Medulla oblongata (tissue), 1 donor: ENCODE measurements at regions not wholly inside any gene's neighbourhood (a gene's known extent, or its start where the extent isn't known, plus 50 kb on each side); places are given as distances from the start of the nearest gene placed in this dataset.
"Not testable (repeated sequence)": the region's sequence is repeated elsewhere in the genome, so short reads cannot be mapped to it uniquely, and the experiment has no call there.

Experiments used
- DNase-seq: peaks from one replicate; pipeline ENCODE4 v3.0.0-alpha.2; 2015; ENCODE audit errors: extremely low spot score

DNA sequence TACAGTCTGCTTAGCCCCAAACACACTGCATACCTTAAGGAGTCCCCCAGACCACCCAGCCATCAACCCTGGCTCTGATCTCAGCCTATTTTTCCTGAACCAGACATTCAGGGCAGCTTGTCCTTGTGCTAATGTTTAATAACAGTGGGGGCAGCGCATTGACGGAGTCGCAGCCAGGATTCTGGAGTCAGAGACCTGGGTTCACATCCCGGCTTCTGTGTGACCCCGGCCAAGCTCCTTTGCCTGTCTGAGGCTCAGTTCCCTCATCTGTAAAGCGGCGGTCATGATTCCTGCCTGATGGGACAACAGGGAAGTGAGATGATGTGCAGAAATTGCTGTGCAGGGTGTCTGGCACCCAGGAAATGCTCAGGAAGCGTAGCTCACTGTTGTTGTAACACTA is 63.1 kb downstream of the MATN1 start:
- DNase-seq = no peak

DNA sequence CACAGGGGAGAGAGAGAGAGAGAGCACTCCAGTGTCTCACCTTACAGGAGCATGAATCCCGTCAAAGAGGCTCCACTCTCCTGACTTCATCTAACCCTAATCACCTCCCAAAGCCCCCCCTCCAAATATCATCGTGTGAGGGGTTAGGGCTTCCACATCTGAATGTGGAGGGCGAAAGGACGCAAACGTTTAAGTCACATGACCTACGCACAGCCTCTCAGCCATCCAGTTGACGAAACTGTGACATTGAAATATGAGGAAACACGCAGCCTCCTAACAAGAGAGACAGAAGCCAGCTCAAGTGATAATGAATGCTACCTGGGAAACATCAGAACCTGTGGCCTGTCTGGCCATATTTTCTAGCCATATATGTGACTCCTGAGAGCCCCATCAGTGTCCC is 63.7 kb downstream of the MATN1 start:
- no peak for DNase-seq

DNA sequence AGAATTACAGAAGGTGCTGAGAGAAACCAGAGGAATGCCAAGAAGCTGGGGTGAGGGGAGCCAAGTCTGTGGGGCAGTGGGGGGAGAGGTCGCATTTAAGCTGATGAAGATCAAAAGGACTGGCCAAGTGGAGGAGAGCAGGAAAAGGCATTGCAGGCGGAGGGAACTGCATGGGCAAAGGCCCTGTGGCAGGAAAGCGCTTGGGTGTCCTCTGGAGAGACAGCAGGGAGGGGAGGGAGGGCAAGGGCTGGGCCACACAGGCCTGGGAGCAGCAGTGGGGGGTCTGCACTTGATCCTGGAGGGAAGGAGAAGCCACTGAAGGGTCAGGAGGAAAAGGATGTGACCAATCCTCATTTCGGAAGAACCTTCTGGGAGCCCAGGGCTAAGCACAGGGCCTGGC is 65.0 kb downstream of the MATN1 start:
- DNase-seq = not testable (repeated sequence)

DNA sequence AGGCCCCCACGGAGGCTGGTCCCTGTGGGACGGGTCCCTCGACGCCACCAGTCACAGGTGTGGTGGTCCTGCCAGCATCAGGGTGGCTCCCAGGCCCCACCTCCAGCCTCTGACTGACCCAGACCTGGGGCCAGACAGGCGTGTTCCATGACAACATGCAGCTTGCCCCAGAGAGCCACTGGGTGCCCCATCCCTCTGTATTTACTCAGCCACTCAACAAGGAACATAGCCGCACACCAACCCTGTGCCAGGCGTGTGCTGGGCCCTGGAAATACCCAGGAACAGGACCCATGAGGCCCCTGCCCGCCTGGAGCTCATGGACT is 65.4 kb downstream of the MATN1 start:
- no peak for DNase-seq

DNA sequence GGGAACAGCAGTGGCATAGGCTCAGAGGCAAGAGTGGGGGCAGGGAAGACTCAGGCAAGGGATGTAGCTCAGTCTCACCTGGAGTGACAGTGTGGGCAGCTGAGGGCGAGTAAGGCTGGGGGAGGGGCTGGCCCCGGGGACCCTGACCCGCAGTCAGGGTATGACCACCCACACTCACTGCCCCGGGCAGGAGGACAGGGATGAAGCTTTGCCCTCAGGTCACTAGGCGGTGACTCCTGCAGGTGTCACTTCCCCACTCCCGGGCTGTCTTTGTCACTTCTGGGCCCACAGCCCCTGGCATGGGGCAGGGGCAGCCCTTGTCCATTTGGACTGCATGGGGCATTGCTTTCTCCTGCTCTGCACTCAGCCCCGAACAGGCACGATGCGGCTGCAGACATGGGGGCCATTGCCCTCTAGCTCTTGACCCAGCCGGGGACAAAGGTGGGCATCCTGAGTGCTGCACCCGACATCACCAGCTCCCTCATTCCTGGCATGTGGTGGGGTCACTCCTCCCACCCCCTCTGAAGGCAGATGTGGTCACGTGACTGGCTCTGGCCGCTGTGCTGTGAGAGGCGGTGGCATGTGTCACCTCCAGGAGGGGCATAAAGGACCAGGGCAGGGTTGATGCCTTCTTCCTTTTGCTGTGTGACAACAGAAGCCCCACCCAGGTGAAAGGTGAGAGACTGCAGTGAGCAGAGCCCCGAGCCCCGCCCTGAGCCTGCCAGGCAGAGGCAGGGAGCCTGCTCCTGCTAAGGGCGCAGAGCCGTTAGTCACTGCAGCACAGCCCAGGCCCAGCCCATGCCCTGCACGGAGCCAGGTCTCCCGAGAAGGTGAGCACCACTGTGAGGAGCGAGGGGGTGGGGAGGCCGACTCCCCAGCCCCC is 66.0 kb downstream of the MATN1 start:
- no peak for DNase-seq

DNA sequence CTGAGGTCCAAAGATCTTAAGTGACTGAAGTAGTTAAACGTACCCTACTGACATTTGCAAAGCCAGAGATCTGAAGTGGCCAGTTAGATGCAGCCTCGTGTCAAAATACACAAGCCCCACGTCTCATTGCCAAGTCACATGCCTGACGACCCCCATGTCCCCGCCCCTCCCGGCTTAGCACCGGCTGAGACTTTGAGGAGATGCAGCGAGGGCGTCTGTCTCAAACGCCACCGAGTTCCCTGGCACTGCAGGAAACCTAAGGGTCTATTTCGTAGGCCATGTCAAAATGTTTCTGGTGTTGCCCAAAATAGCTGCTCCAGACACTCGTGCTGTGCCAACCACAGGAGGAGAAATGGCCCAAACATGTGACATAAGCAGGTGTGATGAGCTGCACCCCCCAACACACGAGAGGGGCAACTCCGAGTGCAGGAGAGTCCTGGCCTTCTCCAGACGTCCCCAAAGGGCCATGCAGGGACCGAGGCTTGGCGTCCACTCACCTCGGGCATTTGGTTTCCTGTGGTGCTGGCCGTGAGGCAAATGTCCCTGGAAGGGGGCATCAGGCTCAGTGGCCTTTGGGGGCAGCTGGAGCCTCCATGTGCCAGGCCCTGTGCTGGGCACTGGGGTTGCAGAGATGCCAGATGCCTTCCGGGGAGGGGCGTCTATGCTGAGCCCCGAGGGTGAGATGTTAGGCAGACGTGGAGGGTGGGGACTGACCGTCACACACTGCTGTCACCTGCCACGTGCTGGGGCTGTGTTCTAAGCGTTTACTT is 67.0 kb downstream of the MATN1 start:
- DNase-seq = no peak

DNA sequence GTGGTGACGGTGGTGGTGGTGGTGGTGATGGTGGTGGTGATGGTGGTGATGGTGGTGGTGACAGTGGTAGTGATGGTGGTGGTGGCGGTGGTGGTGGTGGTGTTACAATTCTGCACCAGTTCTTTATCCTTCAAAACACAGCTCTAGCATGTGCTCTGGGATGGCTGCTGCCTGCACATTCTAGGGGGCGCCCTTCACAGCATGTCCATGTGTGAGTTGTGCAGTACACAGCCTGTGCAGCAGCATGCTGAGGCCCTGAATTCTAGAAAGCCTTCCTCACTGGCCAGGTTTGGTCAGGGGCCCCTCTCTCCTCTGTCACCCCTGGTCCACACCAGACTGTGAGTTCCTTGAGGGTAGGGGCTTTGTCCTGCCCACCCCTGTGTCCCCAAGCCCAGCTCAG is 67.7 kb downstream of the MATN1 start:
- no peak for DNase-seq

DNA sequence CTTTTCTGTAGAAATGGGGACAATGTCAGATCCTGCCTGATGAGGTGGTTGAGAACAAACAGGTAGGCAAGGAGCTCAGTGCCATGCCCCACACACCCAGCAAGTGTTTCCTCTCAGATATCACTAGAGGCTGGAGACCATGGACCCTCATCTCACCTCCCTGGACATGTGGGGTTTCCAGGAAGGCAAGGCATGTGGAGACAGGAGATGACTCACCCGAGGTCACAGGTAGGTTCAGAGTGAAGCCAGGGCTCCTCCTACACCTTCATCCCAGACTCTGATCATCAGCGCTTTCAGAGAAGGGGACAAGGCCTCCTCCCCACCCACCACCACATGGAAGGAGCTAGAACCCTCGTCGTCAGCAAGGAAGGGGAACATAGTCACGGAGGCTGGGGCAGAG is 69.2 kb downstream of the MATN1 start:
- no peak for DNase-seq

DNA sequence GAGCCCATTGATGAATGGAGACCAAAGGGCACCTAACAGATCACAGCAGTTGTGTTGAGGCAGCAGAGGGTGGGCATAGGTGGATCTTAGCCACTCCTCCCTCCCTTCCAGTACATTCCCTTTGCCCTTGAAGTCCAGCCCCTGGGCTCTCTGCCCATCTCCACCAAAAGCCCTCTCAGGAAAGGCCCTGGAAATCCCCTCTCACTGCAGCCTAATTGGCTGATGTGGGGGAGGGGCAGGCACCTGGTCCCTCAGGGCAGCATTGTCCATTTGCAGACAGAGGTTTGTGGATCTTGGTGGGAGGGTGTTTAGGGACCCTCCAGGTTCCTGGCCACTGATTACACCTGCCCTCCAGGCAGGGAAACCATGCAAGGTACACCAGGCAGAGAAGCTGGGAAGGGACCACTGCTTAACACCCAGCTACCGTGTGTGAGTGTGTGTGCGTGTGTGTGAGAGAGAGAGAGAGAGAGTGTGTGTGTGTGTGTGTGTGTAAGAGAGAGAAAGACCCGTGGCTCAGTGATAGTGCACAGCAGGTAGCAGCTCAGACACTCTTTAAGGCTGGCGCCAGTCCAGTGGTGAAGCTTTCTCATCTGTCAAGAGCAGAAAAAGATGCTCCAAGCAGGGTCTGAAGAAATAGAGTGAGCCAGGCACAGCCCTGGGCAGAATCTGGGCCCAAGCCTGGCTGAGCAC is 71.1 kb downstream of the MATN1 start:
- no peak for DNase-seq

DNA sequence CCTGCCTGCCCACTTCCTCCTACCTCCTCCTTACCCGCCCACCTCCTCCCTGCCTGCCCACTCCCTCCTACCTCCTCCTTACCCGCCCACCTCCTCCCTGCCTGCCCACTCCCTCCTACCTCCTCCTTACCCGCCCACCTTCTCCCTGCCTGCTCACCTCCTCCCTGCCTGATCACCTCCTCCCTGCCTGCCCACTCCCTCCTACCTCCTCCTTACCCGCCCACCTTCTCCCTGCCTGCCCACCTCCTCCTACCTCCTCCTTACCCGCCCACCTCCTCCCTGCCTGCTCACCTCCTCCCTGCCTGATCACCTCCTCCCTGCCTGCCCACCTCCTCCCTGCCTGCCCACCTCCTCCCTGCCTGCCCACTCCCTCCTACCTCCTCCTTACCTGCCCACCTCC is 72.0 kb downstream of the MATN1 start:
- not testable (repeated sequence) for DNase-seq

DNA sequence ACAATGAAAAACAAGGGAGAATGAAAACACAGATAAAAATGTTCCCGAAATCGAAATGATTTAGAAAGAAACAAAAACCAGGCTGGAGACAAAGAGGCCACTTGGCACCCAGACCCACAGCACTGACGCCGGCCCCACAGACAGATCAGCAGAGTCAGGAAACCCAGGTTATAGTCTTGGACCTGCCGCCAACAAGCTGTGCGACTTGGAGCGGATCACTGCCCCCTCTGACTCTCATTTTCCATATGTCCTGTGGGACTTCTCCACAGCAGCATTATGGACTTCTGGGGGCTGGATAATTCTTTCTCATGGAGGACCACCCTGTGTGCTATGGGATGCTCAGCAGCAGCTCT is 72.4 kb downstream of the MATN1 start:
- no peak for DNase-seq

DNA sequence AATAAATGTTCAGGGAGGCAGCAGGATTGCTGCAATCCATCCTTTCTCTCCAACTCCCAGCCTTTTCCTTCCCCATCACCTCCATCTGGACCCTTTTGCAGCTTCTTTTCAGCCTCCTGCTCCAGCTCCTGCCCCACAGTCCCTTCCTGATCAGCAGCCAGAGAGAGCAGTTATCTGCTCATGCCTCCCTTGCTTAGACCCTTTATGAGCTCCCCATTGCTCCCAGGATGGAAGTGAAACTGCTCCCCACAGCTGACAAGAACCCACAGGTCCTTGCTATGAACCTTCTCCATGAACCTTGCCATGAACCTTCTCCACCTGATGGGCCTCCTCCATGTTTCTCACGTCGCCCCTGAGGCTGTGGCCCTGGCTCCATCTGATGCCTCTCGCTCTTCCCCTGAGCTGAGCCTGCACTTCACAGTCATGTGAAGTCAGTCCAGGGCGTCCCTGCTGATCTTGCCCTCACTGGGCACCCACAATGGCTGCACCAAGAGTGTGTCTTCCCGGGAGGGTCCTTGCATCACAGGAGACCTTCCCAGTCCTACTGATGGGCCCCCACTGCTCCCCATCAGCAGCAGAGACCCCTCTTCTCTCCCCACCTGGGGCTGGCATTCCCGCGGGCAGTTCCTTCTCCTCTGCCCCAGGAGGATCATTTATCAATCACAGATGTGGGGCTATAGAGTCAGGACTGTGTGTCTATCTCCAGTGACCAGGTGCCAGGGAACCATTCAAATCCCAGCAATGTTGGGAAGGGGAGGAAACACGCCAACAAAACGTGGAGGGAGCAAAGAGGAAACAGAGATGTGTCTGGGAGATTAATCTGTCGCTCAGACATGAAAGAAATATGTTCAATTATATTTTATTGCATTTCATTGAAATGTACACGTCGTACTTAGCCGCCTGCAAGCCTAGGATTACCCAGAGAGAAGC is 73.1 kb downstream of the MATN1 start:
- DNase-seq = no peak

DNA sequence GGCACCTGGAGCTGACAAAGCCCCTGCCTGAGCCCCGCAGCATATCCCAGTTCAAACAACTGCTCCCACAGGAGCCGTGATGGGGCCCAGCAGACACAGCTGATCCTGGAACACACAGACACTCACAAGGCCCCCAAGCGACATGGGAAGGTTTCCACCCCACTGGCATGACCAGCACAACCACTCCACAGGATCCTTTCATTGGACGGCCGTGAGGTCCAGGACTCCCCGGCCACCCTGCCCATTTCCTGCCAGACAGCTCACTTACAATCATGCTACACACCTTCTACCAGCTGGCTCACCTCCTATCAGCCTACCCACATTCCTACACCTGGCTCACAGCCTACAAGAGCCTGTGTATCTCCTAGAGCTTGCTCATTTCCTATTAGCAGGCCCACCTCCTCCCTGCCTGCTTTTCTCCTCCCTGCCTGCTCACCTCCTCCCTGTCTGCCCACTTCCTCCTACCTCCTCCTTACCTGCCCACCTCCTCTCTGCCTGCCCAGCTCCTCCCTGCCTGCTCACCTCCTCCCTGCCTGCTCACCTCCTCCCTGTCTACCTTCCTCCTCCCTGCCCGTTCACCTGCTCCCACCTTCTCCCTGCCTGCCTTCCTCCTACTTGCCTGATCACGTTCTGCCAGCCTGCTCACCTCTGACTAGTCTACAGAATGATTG is 73.9 kb downstream of the MATN1 start:
- DNase-seq = no peak

DNA sequence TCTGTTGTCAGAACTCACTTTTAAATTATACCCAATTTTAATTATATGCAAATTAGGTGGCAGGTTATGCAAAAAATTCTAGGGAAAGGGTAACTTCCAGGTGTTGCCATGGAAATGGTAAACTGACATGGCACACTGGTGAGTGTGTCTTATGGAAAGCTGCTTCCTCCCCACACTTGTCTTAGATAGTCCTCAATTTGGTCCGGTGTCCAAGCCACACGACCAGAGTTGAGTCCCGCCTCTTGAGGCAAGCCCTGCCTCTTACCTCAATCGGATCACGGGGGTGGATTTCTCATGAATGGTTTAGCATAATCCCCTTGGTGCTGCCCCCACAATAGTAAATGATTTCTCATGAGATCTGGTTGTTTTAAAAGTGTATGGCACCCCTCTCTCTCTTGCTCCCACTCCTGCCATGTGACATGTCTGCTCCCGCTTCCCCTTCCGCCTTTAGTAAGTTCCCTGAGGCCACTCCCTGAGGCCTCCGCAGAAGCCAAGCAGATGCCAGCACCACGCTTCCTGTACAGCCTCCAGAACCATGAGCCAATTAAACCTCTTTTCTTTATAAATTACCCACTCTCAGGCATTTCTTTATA is 74.9 kb downstream of the MATN1 start:
- DNase-seq = no peak

DNA sequence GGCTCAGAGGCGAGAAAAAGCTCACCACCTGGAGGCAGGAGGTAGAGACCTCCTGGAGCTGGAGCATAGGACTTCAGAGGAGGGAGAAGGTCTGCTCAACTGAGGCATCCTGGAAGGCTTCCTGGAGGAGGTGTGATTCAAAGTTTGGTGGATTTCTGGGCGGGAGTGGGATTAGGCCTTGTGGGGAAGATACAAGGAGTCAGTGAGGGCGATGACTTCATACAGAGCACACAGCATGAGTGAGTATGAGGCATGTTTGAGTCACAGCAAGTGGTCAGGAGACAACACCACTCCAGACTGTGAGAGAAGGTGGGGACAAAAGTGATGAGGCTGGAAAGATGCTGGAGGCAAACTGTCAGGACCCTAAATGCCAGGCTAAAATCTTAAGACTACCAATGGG is 77.6 kb downstream of the MATN1 start:
- DNase-seq = no peak

DNA sequence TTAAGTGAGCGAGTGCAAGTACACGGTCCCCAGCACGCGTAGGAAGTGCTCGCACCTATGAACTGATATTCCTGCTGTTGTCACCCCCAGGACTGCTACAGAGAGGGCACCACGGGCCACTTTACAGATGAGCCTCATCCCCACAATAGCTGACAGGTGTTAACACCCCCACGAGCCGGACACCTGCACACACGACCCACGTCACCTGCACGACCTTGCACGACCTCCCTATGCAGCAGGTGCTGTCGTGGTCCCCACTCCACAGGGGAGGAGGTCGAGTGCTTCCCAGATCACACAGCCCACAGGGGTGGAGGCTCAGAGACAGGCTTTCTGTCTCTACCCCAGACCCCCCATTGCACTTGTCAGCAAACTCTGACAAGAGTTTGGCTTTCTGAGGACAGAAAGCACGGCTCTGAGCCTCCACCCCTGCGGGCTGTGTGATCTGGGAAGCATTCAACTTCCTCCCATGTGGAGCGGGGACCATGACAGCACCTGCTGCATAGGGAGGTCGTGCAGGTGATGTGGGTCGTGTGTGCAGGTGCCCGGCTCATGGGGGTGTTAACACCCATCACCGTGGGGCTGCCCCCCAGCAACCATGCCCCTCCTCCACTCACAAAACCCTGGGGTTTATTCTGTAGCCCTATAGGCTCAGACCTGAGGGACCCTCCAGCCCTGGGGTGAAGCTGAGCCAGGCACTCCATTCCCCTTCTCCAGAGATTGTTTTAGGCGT is 80.8 kb downstream of the MATN1 start:
- DNase-seq = no peak

DNA sequence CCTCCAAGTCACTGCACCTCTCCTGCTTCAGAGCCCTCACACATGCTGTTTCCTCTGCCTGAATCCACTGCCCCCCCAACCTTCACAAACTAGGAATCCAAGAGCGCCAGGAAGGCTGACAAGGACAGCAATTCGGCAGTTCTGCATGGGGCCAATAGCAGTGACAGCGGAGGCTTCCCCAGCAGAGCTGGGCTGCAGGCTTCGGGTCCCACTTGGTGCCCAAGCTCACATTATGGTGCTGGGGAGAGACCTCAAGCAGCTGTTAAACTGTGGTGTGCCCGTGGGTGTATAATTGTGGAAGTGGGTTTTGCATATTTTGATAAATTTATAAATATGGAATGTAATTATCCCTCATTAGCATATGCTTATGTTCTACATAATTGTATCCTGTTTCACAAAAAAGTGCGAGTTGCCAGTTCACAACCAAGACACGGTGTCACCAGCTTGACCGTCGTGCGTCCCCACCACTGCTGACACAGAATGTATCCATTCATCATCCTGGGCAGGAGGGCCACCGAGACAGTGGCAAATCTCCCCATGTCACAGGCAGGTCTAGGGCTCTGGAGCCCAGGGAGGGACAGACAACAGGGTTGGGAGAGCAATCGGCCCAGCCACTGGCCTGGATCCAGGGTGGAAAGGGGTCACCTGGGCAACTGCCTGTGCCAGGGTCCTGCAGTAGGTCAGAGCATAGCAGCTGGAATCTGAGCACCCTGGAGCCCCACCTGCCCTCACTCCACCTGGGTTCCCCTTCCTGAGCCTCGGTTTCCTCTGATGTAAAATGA is 81.6 kb downstream of the MATN1 start:
- no peak for DNase-seq

DNA sequence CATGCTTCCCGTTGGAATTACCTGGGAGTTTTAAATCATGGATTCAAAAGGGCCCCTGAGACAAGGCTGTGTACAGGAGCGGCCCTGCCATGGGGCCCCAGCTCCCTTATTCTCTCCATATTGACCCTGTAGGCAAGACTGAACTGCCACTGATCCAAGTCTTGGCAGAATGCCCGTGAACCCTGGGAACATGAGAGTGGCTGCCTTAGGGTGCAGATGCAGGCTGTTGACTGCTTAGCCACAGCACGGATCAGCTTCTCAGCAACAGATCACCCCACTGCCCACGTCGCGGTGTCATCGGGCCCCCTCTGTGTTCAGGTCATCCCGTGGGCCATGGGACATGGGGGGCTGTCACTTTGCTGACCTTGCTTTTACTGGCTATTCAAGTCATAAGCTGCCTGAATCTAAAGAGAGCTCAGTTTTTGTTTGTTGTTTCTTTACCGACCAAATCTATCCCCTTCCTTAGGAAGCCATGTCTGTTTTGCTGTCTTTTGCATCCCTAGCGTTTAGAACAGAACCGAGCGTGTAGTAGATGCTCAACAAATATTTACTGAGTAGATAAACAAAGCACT is 83.4 kb downstream of the MATN1 start:
- no peak for DNase-seq

DNA sequence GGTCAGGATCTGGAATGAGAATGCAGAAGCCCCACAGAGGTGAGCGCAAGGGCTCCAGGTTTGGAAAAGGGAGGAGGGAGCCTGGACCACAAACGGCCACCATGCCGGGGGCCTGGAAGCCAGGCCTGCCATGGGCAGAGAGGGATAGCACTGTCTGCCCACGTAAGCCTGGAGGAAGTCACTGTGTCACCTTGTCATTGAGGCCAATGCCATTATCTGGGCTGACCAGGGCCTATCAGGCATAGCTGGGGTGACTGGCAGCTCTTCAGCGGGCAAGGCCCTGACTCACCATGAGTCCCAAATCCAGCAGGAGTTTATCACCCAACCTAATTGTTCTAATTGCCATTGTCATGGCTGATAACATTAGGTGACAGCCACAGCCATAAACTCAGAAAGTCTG is 84.6 kb downstream of the MATN1 start:
- DNase-seq = no peak
